ENCODE measurements at regions not wholly inside any gene's neighbourhood (a gene's known extent, or its start where the extent isn't known, plus 50 kb on each side); places are given as distances from the start of the nearest gene placed in this dataset.

GRCh38 chr2:114108249-114108648 lies 218.4 kb downstream of the ACTR3 start:
- Histone ChIP-seq H3K4me3 (no peak overlapping the region), H3K27ac (no peak overlapping the region)
- TF ChIP-seq, protein P1, sequence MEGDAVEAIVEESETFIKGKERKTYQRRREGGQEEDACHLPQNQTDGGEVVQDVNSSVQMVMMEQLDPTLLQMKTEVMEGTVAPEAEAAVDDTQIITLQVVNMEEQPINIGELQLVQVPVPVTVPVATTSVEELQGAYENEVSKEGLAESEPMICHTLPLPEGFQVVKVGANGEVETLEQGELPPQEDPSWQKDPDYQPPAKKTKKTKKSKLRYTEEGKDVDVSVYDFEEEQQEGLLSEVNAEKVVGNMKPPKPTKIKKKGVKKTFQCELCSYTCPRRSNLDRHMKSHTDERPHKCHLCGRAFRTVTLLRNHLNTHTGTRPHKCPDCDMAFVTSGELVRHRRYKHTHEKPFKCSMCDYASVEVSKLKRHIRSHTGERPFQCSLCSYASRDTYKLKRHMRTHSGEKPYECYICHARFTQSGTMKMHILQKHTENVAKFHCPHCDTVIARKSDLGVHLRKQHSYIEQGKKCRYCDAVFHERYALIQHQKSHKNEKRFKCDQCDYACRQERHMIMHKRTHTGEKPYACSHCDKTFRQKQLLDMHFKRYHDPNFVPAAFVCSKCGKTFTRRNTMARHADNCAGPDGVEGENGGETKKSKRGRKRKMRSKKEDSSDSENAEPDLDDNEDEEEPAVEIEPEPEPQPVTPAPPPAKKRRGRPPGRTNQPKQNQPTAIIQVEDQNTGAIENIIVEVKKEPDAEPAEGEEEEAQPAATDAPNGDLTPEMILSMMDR (IDR thresholded peaks at IDR 0.05) = no peak
- no peak for DNase-seq (ENCODE audit: low spot score)

- no peak overlapping the region for H3K4me3 ChIP-seq
- no peak overlapping the region for H3K27ac ChIP-seq
- TF ChIP-seq, protein P1 (IDR thresholded peaks at IDR 0.05) = no peak
- DNase-seq (ENCODE audit: low spot score) = no peak
These were observed 219.0 kb downstream of the ACTR3 start for GRCh38 chr2:114108824-114109416.

DNA sequence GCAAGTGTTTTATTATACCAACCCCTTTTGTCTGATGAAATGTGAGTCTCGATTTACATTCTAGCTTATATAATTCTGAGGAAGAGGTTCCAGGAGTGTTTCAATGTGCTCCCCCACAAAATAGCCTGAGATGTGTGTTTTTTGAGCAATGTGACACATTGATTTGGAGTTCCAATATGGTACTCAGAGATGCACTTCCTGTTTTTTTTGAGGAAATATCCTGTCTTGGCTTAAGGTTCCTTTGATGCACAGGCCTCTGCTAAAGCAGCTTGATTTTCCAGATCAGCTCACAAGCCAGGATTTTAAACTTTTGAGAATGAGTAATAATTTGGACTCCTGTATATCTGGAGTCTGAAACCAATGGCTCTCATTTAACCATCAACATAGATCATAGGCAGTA lies 221.4 kb downstream of the ACTR3 start:
- Histone ChIP-seq H3K4me3 (no peak overlapping the region), H3K27ac (no peak overlapping the region)
- DNase-seq (ENCODE audit: low spot score) = no peak
- TF ChIP-seq, protein P1 (IDR thresholded peaks at IDR 0.05) = no peak

GRCh38 chr2:114113518-114113917 lies 223.6 kb downstream of the ACTR3 start:
- TF ChIP-seq, protein P1 (IDR thresholded peaks at IDR 0.05) = no peak
- H3K4me3 ChIP-seq = no peak overlapping the region
- no peak overlapping the region for H3K27ac ChIP-seq
- no peak for DNase-seq (ENCODE audit: low spot score)

- TF ChIP-seq, protein P1 (IDR thresholded peaks at IDR 0.05) = no peak
- Histone ChIP-seq H3K27ac (no peak overlapping the region), H3K4me3 (no peak overlapping the region)
- no peak for DNase-seq (ENCODE audit: low spot score)
These were observed 228.2 kb downstream of the ACTR3 start for GRCh38 chr2:114118088-114118487.

- TF ChIP-seq, protein P1 (IDR thresholded peaks at IDR 0.05) = no peak
- Histone ChIP-seq H3K27ac (no peak overlapping the region), H3K4me3 (no peak overlapping the region)
- no peak for DNase-seq (ENCODE audit: low spot score)
These were observed 230.0 kb downstream of the ACTR3 start for GRCh38 chr2:114119862-114120261.

GRCh38 chr2:114122930-114123329 lies 233.0 kb downstream of the ACTR3 start:
- H3K27ac ChIP-seq = no peak overlapping the region
- no peak overlapping the region for H3K4me3 ChIP-seq
- TF ChIP-seq, protein P1 (IDR thresholded peaks at IDR 0.05) = no peak
- DNase-seq (ENCODE audit: low spot score) = no peak

Measured in coronary artery (tissue), 2 donors.